Activated CD4-positive, alpha-beta T cell treated with anti-CD3 and anti-CD28 coated beads for 48 hours (primary cell): ENCODE measurements at regions not wholly inside any gene's neighbourhood (a gene's known extent, or its start where the extent isn't known, plus 50 kb on each side); places are given as distances from the start of the nearest gene placed in this dataset.

Source experiments
- DNase-seq: peaks from one replicate; pipeline ENCODE4 v3.0.0-alpha.2; 2020

GRCh38 chr3:126266291-126266840 lies 86.0 kb upstream of the ALDH1L1 start:
- DNase-seq: no peak

GRCh38 chr3:126264952-126265351 lies 84.6 kb upstream of the ALDH1L1 start:
- no peak for DNase-seq

- no peak for DNase-seq
Observed at GRCh38 chr3:126264381-126264780, 84.0 kb upstream of the ALDH1L1 start.

- no peak for DNase-seq
Observed at GRCh38 chr3:126263971-126264370, 83.6 kb upstream of the ALDH1L1 start.

- no peak for DNase-seq
Observed at GRCh38 chr3:126263539-126263938, 83.2 kb upstream of the ALDH1L1 start.

GRCh38 chr3:126262227-126262626 lies 81.8 kb upstream of the ALDH1L1 start:
- DNase-seq: no peak

- peak; percentile 18 for DNase-seq
Observed at GRCh38 chr3:126261037-126261436, 80.7 kb upstream of the ALDH1L1 start.

GRCh38 chr3:126259411-126260391 lies 79.3 kb upstream of the ALDH1L1 start:
- peak; percentile 41 for DNase-seq

GRCh38 chr3:126258670-126259069 lies 78.3 kb upstream of the ALDH1L1 start:
- DNase-seq: no peak

- no peak for DNase-seq
Observed at GRCh38 chr3:126257984-126258383, 77.6 kb upstream of the ALDH1L1 start.

- DNase-seq: no peak
Observed at GRCh38 chr3:126257174-126257573, 76.8 kb upstream of the ALDH1L1 start.

GRCh38 chr3:126256251-126256650 lies 75.9 kb upstream of the ALDH1L1 start:
- no peak for DNase-seq

GRCh38 chr3:126253072-126253471 lies 72.7 kb upstream of the ALDH1L1 start:
- DNase-seq: no peak

GRCh38 chr3:126252373-126252772 lies 72.0 kb upstream of the ALDH1L1 start:
- DNase-seq: no peak

GRCh38 chr3:126245811-126246727 lies 65.7 kb upstream of the ALDH1L1 start:
- DNase-seq: peak; percentile 30
